ENCODE measurements at regions not wholly inside any gene's neighbourhood (a gene's known extent, or its start where the extent isn't known, plus 50 kb on each side); places are given as distances from the start of the nearest gene placed in this dataset.

DNA sequence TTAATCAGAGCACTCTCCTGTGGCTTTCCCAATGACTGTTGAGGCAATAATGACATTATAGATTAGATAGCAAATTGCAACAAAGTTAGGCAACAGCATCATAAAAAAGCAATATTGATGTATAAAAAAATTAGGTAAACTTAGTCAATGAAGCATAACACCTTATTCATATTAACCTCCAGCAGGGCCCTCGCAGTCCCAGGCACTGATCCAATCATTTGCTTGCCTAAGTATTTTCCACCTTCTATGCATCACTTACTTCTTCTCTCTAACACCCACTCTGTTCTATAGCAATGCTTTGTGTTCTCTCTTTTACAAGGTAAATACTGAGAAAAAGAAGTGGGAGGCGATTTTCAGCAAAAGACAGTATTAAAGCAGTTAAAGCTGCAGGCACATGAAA lies 833.5 kb upstream of the ADGRL3 start:
- no peak overlapping the region for H3K4me3 ChIP-seq
- no peaks in the 10 kb centered on the region for H3K4me1 ChIP-seq
- H3K27ac ChIP-seq = no peak overlapping the region
- H3K36me3 ChIP-seq = no peaks in the 10 kb centered on the region
- TF ChIP-seq, protein P1, sequence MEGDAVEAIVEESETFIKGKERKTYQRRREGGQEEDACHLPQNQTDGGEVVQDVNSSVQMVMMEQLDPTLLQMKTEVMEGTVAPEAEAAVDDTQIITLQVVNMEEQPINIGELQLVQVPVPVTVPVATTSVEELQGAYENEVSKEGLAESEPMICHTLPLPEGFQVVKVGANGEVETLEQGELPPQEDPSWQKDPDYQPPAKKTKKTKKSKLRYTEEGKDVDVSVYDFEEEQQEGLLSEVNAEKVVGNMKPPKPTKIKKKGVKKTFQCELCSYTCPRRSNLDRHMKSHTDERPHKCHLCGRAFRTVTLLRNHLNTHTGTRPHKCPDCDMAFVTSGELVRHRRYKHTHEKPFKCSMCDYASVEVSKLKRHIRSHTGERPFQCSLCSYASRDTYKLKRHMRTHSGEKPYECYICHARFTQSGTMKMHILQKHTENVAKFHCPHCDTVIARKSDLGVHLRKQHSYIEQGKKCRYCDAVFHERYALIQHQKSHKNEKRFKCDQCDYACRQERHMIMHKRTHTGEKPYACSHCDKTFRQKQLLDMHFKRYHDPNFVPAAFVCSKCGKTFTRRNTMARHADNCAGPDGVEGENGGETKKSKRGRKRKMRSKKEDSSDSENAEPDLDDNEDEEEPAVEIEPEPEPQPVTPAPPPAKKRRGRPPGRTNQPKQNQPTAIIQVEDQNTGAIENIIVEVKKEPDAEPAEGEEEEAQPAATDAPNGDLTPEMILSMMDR (IDR thresholded peaks at IDR 0.05) = no peak
- DNase-seq (ENCODE audit: low spot score) = no peak
- no peaks in the 10 kb centered on the region for H3K9me3 ChIP-seq
- no peaks in the 10 kb centered on the region for H3K27me3 ChIP-seq

DNA sequence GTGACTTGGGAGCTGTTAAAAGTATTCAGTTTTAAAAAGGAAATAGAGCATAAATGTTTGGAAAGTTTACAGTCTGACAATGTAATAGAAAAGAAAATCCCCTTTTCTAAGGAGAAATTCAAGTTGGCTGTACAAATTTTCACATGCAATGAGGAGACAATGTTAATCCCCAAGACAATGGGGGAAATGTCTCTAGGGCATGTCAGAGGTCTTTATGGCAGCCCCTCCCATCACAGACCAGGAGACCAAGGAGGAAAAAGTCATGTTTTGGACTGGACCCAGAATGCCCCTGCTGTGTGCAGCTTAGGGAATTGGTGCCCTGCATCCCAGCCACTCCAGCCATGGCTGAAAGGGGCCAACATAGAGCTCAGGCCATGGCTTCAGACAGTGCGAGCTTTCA lies 831.1 kb upstream of the ADGRL3 start:
- TF ChIP-seq, protein P1 (IDR thresholded peaks at IDR 0.05) = no peak
- no peak overlapping the region for H3K27ac ChIP-seq
- H3K36me3 ChIP-seq = no peaks in the 10 kb centered on the region
- H3K27me3 ChIP-seq = no peaks in the 10 kb centered on the region
- DNase-seq (ENCODE audit: low spot score) = no peak
- no peak overlapping the region for H3K4me3 ChIP-seq
- H3K9me3 ChIP-seq = no peaks in the 10 kb centered on the region
- no peaks in the 10 kb centered on the region for H3K4me1 ChIP-seq

DNA sequence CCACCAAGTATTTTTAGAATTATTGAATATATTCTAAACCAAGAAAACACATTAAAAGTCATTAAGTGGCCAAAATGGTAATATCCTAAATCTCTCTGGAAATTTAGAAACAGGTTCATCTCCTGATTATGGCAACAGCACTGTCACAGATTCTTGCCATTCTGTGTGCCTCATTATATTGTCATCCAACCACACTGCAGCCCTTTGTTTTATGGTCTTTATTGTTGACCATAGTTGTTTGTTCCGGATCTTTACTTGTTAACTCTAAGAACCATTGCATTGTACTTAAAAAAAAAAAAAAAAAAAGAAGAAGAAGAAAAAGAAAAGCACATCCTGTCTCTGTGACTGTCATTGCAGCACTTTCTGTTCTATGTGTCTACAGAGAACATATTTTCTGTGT lies 822.1 kb upstream of the ADGRL3 start:
- no peak overlapping the region for H3K4me3 ChIP-seq
- no peak overlapping the region for H3K27ac ChIP-seq
- H3K27me3 ChIP-seq = no peaks in the 10 kb centered on the region
- no peak for DNase-seq (ENCODE audit: low spot score)
- H3K4me1 ChIP-seq = no peaks in the 10 kb centered on the region
- TF ChIP-seq, protein P1 (IDR thresholded peaks at IDR 0.05) = no peak
- H3K9me3 ChIP-seq = no peaks in the 10 kb centered on the region
- H3K36me3 ChIP-seq = no peaks in the 10 kb centered on the region

GRCh38 chr4:60384516-60384915 lies 815.6 kb upstream of the ADGRL3 start:
- no peak for DNase-seq (ENCODE audit: low spot score)
- Histone ChIP-seq H3K4me1 (no peaks in the 10 kb centered on the region), H3K9me3 (peaks cover 0 to 9% of the 10 kb centered on the region in 2 donors), H3K27ac (no peak overlapping the region), H3K36me3 (no peaks in the 10 kb centered on the region), H3K4me3 (no peak overlapping the region), H3K27me3 (no peaks in the 10 kb centered on the region)
- TF ChIP-seq, protein P1 (IDR thresholded peaks at IDR 0.05) = no peak

- H3K36me3 ChIP-seq = no peaks in the 10 kb centered on the region
- TF ChIP-seq, protein P1 (IDR thresholded peaks at IDR 0.05) = no peak
- DNase-seq (ENCODE audit: low spot score) = no peak
- no peaks in the 10 kb centered on the region for H3K27me3 ChIP-seq
- no peaks in the 10 kb centered on the region for H3K4me1 ChIP-seq
- H3K9me3 ChIP-seq = peaks cover 0 to 9% of the 10 kb centered on the region in 2 donors
- H3K4me3 ChIP-seq = no peak overlapping the region
- no peak overlapping the region for H3K27ac ChIP-seq
These were observed 810.5 kb upstream of the ADGRL3 start for GRCh38 chr4:60389633-60390032.

DNA sequence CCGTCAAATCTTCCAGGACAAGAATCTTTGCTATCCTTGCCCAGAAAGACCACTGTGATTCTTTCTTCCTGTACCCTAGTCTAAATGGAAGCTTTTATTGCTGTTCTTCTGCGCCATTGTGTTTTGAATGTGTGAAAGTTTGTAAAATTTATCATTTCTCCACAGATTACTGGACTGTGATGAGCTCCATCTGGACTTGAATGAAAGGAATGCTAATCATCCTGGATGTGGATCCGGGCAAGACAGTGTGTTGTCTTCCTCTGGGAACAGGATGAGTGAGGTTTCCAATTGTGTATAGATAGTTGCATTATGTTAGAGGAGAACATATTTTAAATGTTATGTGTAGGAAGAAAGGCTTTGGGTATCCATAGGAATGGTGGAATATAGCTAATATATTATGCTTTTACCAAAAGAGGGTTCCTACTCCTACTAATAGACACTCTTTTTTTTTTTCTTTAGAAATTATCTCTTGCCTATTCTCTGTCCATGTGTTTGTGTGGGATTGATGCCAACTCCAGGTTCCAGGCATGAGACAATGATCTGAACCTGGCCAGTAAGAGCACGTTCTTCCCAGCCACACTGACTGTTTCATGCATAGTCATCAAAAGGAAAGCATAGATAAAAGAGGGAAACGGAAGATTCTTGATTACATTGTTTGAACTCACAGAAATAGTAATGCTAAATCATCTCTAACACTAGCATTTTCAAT lies 803.6 kb upstream of the ADGRL3 start:
- no peaks in the 10 kb centered on the region for H3K27me3 ChIP-seq
- H3K27ac ChIP-seq = no peak overlapping the region
- no peaks in the 10 kb centered on the region for H3K36me3 ChIP-seq
- DNase-seq (ENCODE audit: low spot score) = no peak
- no peak overlapping the region for H3K4me3 ChIP-seq
- H3K9me3 ChIP-seq = no peaks in the 10 kb centered on the region
- no peaks in the 10 kb centered on the region for H3K4me1 ChIP-seq
- TF ChIP-seq, protein P1 (IDR thresholded peaks at IDR 0.05) = no peak

Measured in right atrium auricular region (tissue), 2 donors.